Keratinocyte (primary cell): ENCODE measurements at regions not wholly inside any gene's neighbourhood (a gene's known extent, or its start where the extent isn't known, plus 50 kb on each side); places are given as distances from the start of the nearest gene placed in this dataset.

ENCODE experiments used
- EZH2 ChIP-seq: IDR thresholded peaks from one replicate; pipeline ENCODE4 v1.6.1; 2012; ENCODE audit warnings: inconsistent platforms, mild to moderate bottlenecking, low read length, moderate library complexity
- TF ChIP-seq, protein P1 (sequence below), 3 experiments: IDR thresholded peaks in 1 of 3; conservative IDR thresholded peaks in 1 of 3; optimal IDR thresholded peaks in 1 of 3; 2 replicates in 2 of 3; 3 replicates in 1 of 3; pipeline versions ENCODE3 to v1.5.1; 2011; ENCODE audit warnings: low read length in 3 of 3, mild to moderate bottlenecking in 3 of 3, moderate library complexity in 2 of 3, control low read depth in 1 of 3, inconsistent platforms in 1 of 3; ENCODE audit not compliant: insufficient read depth in 2 of 3; ENCODE audit errors: extremely low read depth in 1 of 3

DNA sequence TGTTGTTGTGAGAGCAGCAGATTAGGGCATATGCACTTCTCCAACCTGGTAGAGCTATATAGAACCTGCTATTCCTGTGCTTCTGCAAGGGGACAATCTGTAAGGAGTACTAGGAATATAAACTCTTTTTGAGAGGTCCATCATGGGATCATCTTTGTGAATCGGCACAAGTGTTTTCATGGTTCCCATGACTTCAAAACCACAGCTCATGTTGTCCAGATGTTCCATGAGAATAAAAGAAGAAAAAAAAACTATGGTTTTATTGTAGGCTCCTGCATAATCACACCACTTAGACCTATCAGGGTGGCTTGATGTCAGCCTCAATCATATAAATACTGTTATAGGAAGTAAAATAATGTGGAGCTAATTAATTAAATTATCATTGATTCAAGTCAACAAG is 311.4 kb upstream of the ATP2B1 start:
- TF ChIP-seq, protein P1, sequence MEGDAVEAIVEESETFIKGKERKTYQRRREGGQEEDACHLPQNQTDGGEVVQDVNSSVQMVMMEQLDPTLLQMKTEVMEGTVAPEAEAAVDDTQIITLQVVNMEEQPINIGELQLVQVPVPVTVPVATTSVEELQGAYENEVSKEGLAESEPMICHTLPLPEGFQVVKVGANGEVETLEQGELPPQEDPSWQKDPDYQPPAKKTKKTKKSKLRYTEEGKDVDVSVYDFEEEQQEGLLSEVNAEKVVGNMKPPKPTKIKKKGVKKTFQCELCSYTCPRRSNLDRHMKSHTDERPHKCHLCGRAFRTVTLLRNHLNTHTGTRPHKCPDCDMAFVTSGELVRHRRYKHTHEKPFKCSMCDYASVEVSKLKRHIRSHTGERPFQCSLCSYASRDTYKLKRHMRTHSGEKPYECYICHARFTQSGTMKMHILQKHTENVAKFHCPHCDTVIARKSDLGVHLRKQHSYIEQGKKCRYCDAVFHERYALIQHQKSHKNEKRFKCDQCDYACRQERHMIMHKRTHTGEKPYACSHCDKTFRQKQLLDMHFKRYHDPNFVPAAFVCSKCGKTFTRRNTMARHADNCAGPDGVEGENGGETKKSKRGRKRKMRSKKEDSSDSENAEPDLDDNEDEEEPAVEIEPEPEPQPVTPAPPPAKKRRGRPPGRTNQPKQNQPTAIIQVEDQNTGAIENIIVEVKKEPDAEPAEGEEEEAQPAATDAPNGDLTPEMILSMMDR (optimal IDR thresholded peaks at IDR 0.05 in 1 of 3, IDR thresholded peaks at IDR 0.05 in 1 of 3, conservative IDR thresholded peaks at IDR 0.05 in 1 of 3; ENCODE audit: extremely low read depth in 1 of 3, insufficient read depth in 2 of 3, low read length in 3 of 3) = no peak
- no peak for TF ChIP-seq EZH2
